H9 (cell line): ENCODE measurements at regions not wholly inside any gene's neighbourhood (a gene's known extent, or its start where the extent isn't known, plus 50 kb on each side); places are given as distances from the start of the nearest gene placed in this dataset.

Source experiments
- DNase-seq: peaks from one replicate; pipeline ENCODE4 v3.0.0-alpha.2; 2017
- H2AFZ ChIP-seq: one replicate; pipeline ENCODE4 v1.6.1; 2013; ENCODE audit warnings: mild to moderate bottlenecking, low read length, control low read depth, moderate library complexity
- H2AK5ac ChIP-seq: 2 replicates; pipeline ENCODE4 v1.6.1; 2013; ENCODE audit warnings: low read length, control low read depth, mixed read lengths; ENCODE audit not compliant: insufficient read length
- H2BK120ac ChIP-seq: one replicate; pipeline ENCODE4 v1.6.1; 2013; ENCODE audit warnings: low read depth, mild to moderate bottlenecking, low read length, control low read depth, inconsistent platforms; ENCODE audit not compliant: poor library complexity, severe bottlenecking
- H2BK12ac ChIP-seq: 2 replicates; pipeline ENCODE4 v1.6.1; 2013; ENCODE audit warnings: low read length, control low read depth, mixed read lengths, low read depth; ENCODE audit not compliant: insufficient read length
- H2BK15ac ChIP-seq: 2 replicates; pipeline ENCODE4 v1.6.1; 2013; ENCODE audit warnings: low read depth, low read length, control low read depth
- H2BK20ac ChIP-seq: one replicate; pipeline ENCODE4 v1.6.1; 2013; ENCODE audit warnings: low read depth, mild to moderate bottlenecking, low read length, control low read depth, inconsistent platforms; ENCODE audit not compliant: poor library complexity, severe bottlenecking
- H2BK5ac ChIP-seq: 2 replicates; pipeline ENCODE4 v1.6.1; 2013; ENCODE audit warnings: low read length, control low read depth, mixed read lengths; ENCODE audit not compliant: insufficient read length
- H3K14ac ChIP-seq: 2 replicates; pipeline ENCODE4 v1.6.1; 2013; ENCODE audit warnings: low read length, control low read depth; ENCODE audit not compliant: insufficient read depth
- H3K18ac ChIP-seq: 2 replicates; pipeline ENCODE4 v1.6.1; 2013; ENCODE audit warnings: low read depth, mild to moderate bottlenecking, mixed read lengths, low read length, control low read depth; ENCODE audit not compliant: insufficient read length
- H3K23ac ChIP-seq: 2 replicates; pipeline ENCODE4 v1.6.1; 2013; ENCODE audit warnings: low read length, control low read depth, mixed read lengths, low read depth; ENCODE audit not compliant: insufficient read length
- H3K23me2 ChIP-seq: 2 replicates; pipeline ENCODE4 v1.6.1; 2013; ENCODE audit warnings: low read depth, mild to moderate bottlenecking, mixed read lengths, low read length, control low read depth; ENCODE audit not compliant: insufficient read length, poor library complexity, severe bottlenecking
- H3K27ac ChIP-seq: 2 replicates; pipeline ENCODE4 v1.5.1; 2013; ENCODE audit warnings: low read length, control low read depth, mixed read lengths, low read depth; ENCODE audit not compliant: insufficient read length
- H3K27me3 ChIP-seq: 2 replicates; pipeline ENCODE4 v1.6.1; 2013; ENCODE audit warnings: low read length, control low read depth, inconsistent platforms; ENCODE audit not compliant: insufficient read depth
- H3K4ac ChIP-seq: 2 replicates; pipeline ENCODE4 v1.6.1; 2013; ENCODE audit warnings: low read depth, mild to moderate bottlenecking, control low read depth, inconsistent platforms, low read length, moderate library complexity
- H3K4me1 ChIP-seq: 2 replicates; pipeline ENCODE4 v1.6.1; 2013; ENCODE audit warnings: low read length, control low read depth, inconsistent platforms; ENCODE audit not compliant: insufficient read depth
- H3K4me2 ChIP-seq: 2 replicates; pipeline ENCODE4 v1.6.1; 2013; ENCODE audit warnings: low read length, control low read depth, mixed read lengths; ENCODE audit not compliant: insufficient read length, insufficient read depth
- H3K56ac ChIP-seq: 2 replicates; pipeline ENCODE4 v1.6.1; 2013; ENCODE audit warnings: low read depth, mild to moderate bottlenecking, mixed read lengths, low read length, control low read depth; ENCODE audit not compliant: insufficient read length
- H3K79me1 ChIP-seq: 2 replicates; pipeline ENCODE4 v1.6.1; 2013; ENCODE audit warnings: low read depth, mild to moderate bottlenecking, moderate library complexity, low read length, control low read depth, inconsistent platforms; ENCODE audit not compliant: insufficient read depth, poor library complexity, severe bottlenecking
- H3K79me2 ChIP-seq: 2 replicates; pipeline ENCODE4 v1.6.1; 2013; ENCODE audit warnings: low read length, control low read depth, inconsistent platforms; ENCODE audit not compliant: insufficient read depth
- H3K9ac ChIP-seq: 2 replicates; pipeline ENCODE4 v1.6.1; 2013; ENCODE audit warnings: low read length, control low read depth, mixed read lengths; ENCODE audit not compliant: insufficient read length; ENCODE audit errors: extremely low read depth
- H3K9me3 ChIP-seq: one replicate; pipeline ENCODE4 v1.6.1; 2013; ENCODE audit warnings: low read depth, low read length, inconsistent platforms; ENCODE audit not compliant: control insufficient read depth
- H3T11ph ChIP-seq: one replicate; pipeline ENCODE4 v1.6.1; 2013; ENCODE audit warnings: mild to moderate bottlenecking, low read length, control low read depth, inconsistent platforms
- H4K20me1 ChIP-seq: one replicate; pipeline ENCODE4 v1.6.1; 2013; ENCODE audit not compliant: control insufficient read depth, insufficient read length, insufficient read depth
- H4K5ac ChIP-seq: 2 replicates; pipeline ENCODE4 v1.6.1; 2013; ENCODE audit warnings: low read depth, mild to moderate bottlenecking, mixed read lengths, low read length, control low read depth; ENCODE audit not compliant: insufficient read length
- H4K8ac ChIP-seq: replicated peaks from 2 replicates; pipeline ENCODE4 v1.6.1; 2013; ENCODE audit warnings: low read length, control low read depth, mixed read lengths, low read depth; ENCODE audit not compliant: insufficient read length
- H4K91ac ChIP-seq: 2 replicates; pipeline ENCODE4 v1.6.1; 2013; ENCODE audit warnings: low read depth, mild to moderate bottlenecking, moderate library complexity, mixed read lengths, low read length, control low read depth; ENCODE audit not compliant: insufficient read length
- H3K27ac Mint-ChIP-seq, 3 experiments: 2 replicates in 2 of 3; 3 replicates in 1 of 3; pipeline ENCODE4 v1.8.0; 2020 to 2021; ENCODE audit warnings: mixed read lengths in 3 of 3, mild to moderate bottlenecking in 1 of 3, moderate library complexity in 1 of 3
- H3K27me3 Mint-ChIP-seq: 2 replicates; pipeline ENCODE4 v1.8.0; 2021; ENCODE audit warnings: low read depth, mild to moderate bottlenecking, moderate library complexity, mixed read lengths
- H3K36me3 Mint-ChIP-seq, 3 experiments: 2 replicates in 2 of 3; 3 replicates in 1 of 3; pipeline ENCODE4 v1.8.0; 2020 to 2021; ENCODE audit warnings: low read depth in 3 of 3, mixed read lengths in 3 of 3; ENCODE audit not compliant: insufficient read depth in 1 of 3
- H3K4me1 Mint-ChIP-seq, 2 experiments: 2 replicates each; pipeline ENCODE4 v1.8.0; 2020; ENCODE audit warnings: mixed read lengths in 2 of 2
- H3K4me3 Mint-ChIP-seq, 2 experiments: 2 replicates in 1 of 2; 3 replicates in 1 of 2; pipeline ENCODE4 v1.8.0; 2020 to 2021; ENCODE audit warnings: mild to moderate bottlenecking in 2 of 2, mixed read lengths in 2 of 2, moderate library complexity in 1 of 2
- H3K9me3 Mint-ChIP-seq, 2 experiments: 2 replicates in 1 of 2; 3 replicates in 1 of 2; pipeline ENCODE4 v1.8.0; 2020; ENCODE audit warnings: mild to moderate bottlenecking in 2 of 2, mixed read lengths in 2 of 2, moderate library complexity in 1 of 2
- CTCF ChIP-seq: fragments of 200-600 bp; sonication (generic); conservative IDR thresholded peaks from 3 replicates; pipeline ENCODE4 v1.8.0; 2021; ENCODE audit warnings: antibody characterized with exemption, mild to moderate bottlenecking
- WGBS: extraction: QIAGEN DNeasy Blood & Tissue Kit; methylation state at CpG from one replicate; pipeline ENCODE4 v1.1.7; 2013; ENCODE audit warnings: missing lambda C conversion rate, low lambda C conversion rate, mixed read lengths; ENCODE audit not compliant: insufficient read length; ENCODE audit errors: extremely low coverage; 5-methylcytosine and 5-hydroxymethylcytosine counted together

GRCh38 chr6:169868458-169868857, 117.0 kb downstream of the ERMARD start:
- Histone ChIP-seq H3T11ph (no peak overlapping the region), H3K27me3 (no peaks in the 10 kb centered on the region), H4K91ac (no peak overlapping the region), H3K56ac (no peak overlapping the region), H4K20me1 (no peaks in the 10 kb centered on the region), H3K18ac (no peak overlapping the region), H3K79me1 (no peaks in the 10 kb centered on the region), H4K8ac (no peak overlapping the region), H3K23me2 (no peaks in the 10 kb centered on the region), H3K27ac (no peak overlapping the region), H2AK5ac (no peak overlapping the region), H2BK15ac (no peak overlapping the region), H3K9ac (no peak overlapping the region), H2BK5ac (no peak overlapping the region), H2AFZ (no peak overlapping the region), H2BK20ac (no peak overlapping the region), H3K23ac (no peak overlapping the region), H3K14ac (no peak overlapping the region), H3K4ac (no peak overlapping the region), H4K5ac (no peak overlapping the region), H3K79me2 (no peaks in the 10 kb centered on the region), H2BK120ac (no peak overlapping the region), H3K4me1 (no peaks in the 10 kb centered on the region), H3K9me3 (no peaks in the 10 kb centered on the region), H3K4me2 (no peak overlapping the region), H2BK12ac (no peak overlapping the region)
- no peak for DNase-seq
- H3K4me3 Mint-ChIP-seq, result no peak overlapping the region
- no peak for TF ChIP-seq CTCF
- H3K27me3 Mint-ChIP-seq, result peaks cover 4% of the 10 kb centered on the region
- H3K36me3 Mint-ChIP-seq, result no peaks in the 10 kb centered on the region; a peak in 2 of 7 replicates
- WGBS, result no CpG with 5 or more reads among the region's 19 CpGs
- no peak overlapping the region for H3K27ac Mint-ChIP-seq
- peaks cover 0 to 6% of the 10 kb centered on the region in 2 experiments; a peak in 3 of 5 replicates for H3K9me3 Mint-ChIP-seq
- H3K4me1 Mint-ChIP-seq, result no peaks in the 10 kb centered on the region
